IPS DF 6.9 (cell line): ENCODE measurements at regions not wholly inside any gene's neighbourhood (a gene's known extent, or its start where the extent isn't known, plus 50 kb on each side); places are given as distances from the start of the nearest gene placed in this dataset.

ENCODE experiments used
- DNase-seq: peaks from one replicate; pipeline ENCODE4 v3.0.0-alpha.2; 2013; ENCODE audit warnings: low read depth, low spot score
- H3K27ac ChIP-seq: one replicate; pipeline ENCODE4 v1.5.1; 2013; ENCODE audit warnings: low read length, control low read depth
- H3K27me3 ChIP-seq: 2 replicates; pipeline ENCODE4 v1.6.1; 2013; ENCODE audit warnings: mild to moderate bottlenecking, low read length; ENCODE audit not compliant: control insufficient read depth, insufficient read depth
- H3K36me3 ChIP-seq: 2 replicates; pipeline ENCODE4 v1.6.1; 2013; ENCODE audit warnings: low read length; ENCODE audit not compliant: control insufficient read depth, insufficient read depth
- H3K4me1 ChIP-seq: 2 replicates; pipeline ENCODE4 v1.6.1; 2013; ENCODE audit warnings: low read length; ENCODE audit not compliant: control insufficient read depth, insufficient read depth
- H3K4me3 ChIP-seq: 2 replicates; pipeline ENCODE4 v1.5.1; 2013; ENCODE audit warnings: mild to moderate bottlenecking, low read length
- H3K9me3 ChIP-seq: 2 replicates; pipeline ENCODE4 v1.6.1; 2013; ENCODE audit warnings: low read length, inconsistent platforms; ENCODE audit not compliant: control insufficient read depth, insufficient read depth
- WGBS: extraction: QIAGEN DNeasy Blood & Tissue Kit; methylation state at CpG from one replicate; pipeline ENCODE4 v1.1.7; 2013; ENCODE audit warnings: mixed read lengths, missing lambda C conversion rate; ENCODE audit not compliant: insufficient read length, insufficient coverage; 5-methylcytosine and 5-hydroxymethylcytosine counted together

GRCh38 chr13:76772241-76772640 lies 114.0 kb downstream of the KCTD12 start:
- H3K4me1 ChIP-seq: no peaks in the 10 kb centered on the region
- no CpG with 5 or more reads among the region's 1 CpG for WGBS
- H3K27ac ChIP-seq: no peak overlapping the region
- H3K4me3 ChIP-seq: no peak overlapping the region
- H3K9me3 ChIP-seq: no peaks in the 10 kb centered on the region
- H3K27me3 ChIP-seq: no peaks in the 10 kb centered on the region
- no peak for DNase-seq
- no peaks in the 10 kb centered on the region for H3K36me3 ChIP-seq

GRCh38 chr13:76769271-76769791 lies 116.9 kb downstream of the KCTD12 start:
- no peak for DNase-seq
- Histone ChIP-seq H3K36me3 (no peaks in the 10 kb centered on the region), H3K4me3 (no peak overlapping the region), H3K4me1 (no peaks in the 10 kb centered on the region), H3K27ac (no peak overlapping the region), H3K27me3 (no peaks in the 10 kb centered on the region), H3K9me3 (no peaks in the 10 kb centered on the region)
- WGBS: no CpG with 5 or more reads among the region's 4 CpGs

DNA sequence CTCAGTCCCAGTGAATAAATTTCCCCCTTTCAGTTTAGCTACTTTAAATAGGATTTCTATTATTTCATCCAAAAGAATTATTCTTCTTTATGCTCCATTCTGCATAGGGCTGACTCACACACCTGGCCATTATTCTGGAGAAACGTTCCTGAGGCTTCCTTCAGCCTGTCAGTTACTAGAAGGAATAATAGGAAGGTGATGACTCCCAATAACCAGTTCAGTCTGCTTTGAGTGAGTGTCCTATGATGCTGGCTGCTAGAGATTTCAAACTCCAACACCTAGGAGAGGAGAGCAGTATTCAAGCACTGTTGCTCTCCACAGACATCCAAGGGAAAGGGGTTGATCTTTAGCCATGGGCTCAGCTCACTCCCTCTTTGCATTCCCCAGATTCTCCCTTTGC lies 117.8 kb downstream of the KCTD12 start:
- Histone ChIP-seq H3K36me3 (no peaks in the 10 kb centered on the region), H3K4me1 (no peaks in the 10 kb centered on the region), H3K27me3 (no peaks in the 10 kb centered on the region), H3K9me3 (no peaks in the 10 kb centered on the region), H3K27ac (no peak overlapping the region), H3K4me3 (no peak overlapping the region)
- no CpG with 5 or more reads among the region's 1 CpG for WGBS
- no peak for DNase-seq

DNA sequence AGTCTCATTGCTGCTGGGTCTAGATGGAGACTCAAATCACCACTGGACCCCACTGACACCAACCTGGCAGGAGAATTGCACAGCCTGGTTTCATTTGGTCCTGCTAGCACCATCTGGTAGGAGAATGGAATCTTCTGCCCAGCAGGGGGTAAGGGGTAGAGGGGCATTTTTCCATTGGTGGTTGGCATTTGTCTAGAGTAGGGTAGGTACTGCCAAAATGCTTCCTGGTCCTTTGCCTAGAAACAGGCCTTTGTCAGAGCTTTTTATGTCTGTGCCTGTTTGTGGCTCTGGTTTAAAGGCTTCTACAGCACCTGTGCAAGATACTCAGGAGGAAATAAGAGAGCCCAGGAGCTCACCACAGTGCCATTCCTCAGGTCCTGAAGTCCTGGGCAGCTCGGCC lies 121.3 kb downstream of the KCTD12 start:
- Histone ChIP-seq H3K27me3 (no peaks in the 10 kb centered on the region), H3K4me1 (peaks cover 2% of the 10 kb centered on the region; the same call in 1 of the 2 replicates), H3K36me3 (no peaks in the 10 kb centered on the region), H3K27ac (no peak overlapping the region), H3K9me3 (no peaks in the 10 kb centered on the region), H3K4me3 (no peak overlapping the region)
- no CpG with 5 or more reads among the region's 1 CpG for WGBS
- no peak for DNase-seq

- Histone ChIP-seq H3K9me3 (no peaks in the 10 kb centered on the region), H3K36me3 (no peaks in the 10 kb centered on the region), H3K4me1 (peaks cover 2% of the 10 kb centered on the region; the same call in 1 of the 2 replicates), H3K27me3 (no peaks in the 10 kb centered on the region), H3K27ac (no peak overlapping the region), H3K4me3 (no peak overlapping the region)
- no CpG with 5 or more reads among the region's 1 CpG for WGBS
- DNase-seq: no peak
Measured at GRCh38 chr13:76764429-76764828, 121.8 kb downstream of the KCTD12 start.

DNA sequence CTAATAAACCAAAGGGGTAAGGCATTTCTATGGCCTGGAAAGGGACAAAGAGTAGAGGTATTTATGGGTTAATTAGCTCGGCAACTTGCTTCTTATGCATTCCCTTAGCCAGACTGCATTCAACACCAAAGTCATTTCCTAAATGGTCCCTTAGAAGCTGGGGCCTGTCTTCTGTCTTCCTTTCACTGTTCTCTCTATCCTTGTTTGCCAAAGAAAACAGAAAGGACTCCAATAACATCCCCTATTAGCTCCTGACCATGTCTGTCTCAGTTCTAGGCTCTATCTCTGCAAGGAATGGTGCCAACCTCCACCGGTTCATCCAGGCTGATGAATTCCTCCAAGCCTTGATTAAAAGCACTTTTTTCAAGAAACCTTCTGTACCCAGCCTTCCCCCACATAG lies 123.5 kb downstream of the KCTD12 start:
- H3K4me3 ChIP-seq: no peak overlapping the region
- no peaks in the 10 kb centered on the region for H3K27me3 ChIP-seq
- no CpG with 5 or more reads among the region's 2 CpGs for WGBS
- H3K9me3 ChIP-seq: no peaks in the 10 kb centered on the region
- no peak overlapping the region for H3K27ac ChIP-seq
- no peak for DNase-seq
- peaks cover 2% of the 10 kb centered on the region; the same call in 1 of the 2 replicates for H3K4me1 ChIP-seq
- no peaks in the 10 kb centered on the region for H3K36me3 ChIP-seq

DNA sequence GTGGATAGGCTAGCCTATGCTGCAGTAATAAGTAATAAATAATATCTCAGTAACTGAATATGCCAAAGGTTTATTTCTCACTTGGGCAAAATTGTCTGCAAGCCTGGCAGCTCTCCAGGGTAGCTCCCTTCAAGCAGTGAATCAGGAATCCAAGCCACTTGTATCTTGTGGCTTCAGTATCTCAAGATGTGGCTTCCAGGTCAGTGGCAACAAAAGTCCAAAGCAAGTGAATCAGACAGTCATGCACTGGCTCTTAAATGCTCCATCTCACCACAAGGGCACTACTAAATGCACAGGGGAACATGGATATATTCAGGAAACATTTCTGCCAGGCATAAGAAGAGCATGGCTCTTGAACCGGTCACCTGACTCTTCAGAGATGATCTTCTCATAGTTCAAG lies 126.3 kb downstream of the KCTD12 start:
- H3K4me3 ChIP-seq: no peak overlapping the region
- no CpG with 5 or more reads among the region's 1 CpG for WGBS
- H3K27ac ChIP-seq: no peak overlapping the region
- no peak for DNase-seq
- no peaks in the 10 kb centered on the region for H3K27me3 ChIP-seq
- H3K36me3 ChIP-seq: no peaks in the 10 kb centered on the region
- no peaks in the 10 kb centered on the region for H3K9me3 ChIP-seq
- H3K4me1 ChIP-seq: peaks cover 2% of the 10 kb centered on the region; the same call in 1 of the 2 replicates

DNA sequence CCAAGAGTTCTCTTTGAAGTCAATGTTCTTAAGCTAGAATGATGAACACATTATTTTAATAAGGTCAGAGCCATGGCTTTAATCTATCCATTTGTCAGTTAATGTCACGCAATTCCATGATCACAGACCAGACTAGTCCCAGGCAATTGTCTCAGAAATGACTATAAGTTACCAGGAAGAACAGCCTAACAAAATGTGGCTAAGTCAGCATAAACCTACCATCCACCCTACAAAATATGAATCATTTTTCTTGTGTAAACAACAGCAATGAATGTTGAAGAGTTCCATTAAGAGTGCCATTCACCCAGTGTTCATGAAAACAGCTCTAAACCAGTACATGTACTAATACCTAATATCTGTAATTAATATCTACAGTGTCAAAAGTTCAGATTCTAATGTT lies 127.5 kb downstream of the KCTD12 start:
- Histone ChIP-seq H3K36me3 (no peaks in the 10 kb centered on the region), H3K4me3 (no peak overlapping the region), H3K27me3 (no peaks in the 10 kb centered on the region), H3K4me1 (peaks cover 2% of the 10 kb centered on the region; the same call in 1 of the 2 replicates), H3K9me3 (no peaks in the 10 kb centered on the region), H3K27ac (no peak overlapping the region)
- no peak for DNase-seq
- no CpG with 5 or more reads among the region's 1 CpG for WGBS

DNA sequence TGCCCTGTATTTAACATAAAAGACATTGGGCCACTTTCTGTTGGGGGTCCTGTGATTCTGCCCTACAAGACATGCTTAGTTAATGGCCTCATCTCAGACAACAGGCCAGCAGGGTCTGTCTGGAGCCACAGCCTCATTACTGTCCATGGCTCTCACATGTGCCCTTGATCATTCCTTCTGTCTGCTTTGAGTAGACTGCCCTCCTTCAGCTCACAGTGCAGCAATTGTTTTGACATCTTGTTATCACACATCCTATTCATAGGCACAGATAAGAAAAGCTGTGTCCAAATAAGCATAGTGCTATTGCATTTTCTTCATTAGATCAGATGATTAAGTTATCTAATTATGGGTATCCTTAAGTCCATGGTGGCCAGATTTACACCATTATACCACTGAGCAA lies 127.9 kb downstream of the KCTD12 start:
- H3K36me3 ChIP-seq: no peaks in the 10 kb centered on the region
- no peaks in the 10 kb centered on the region for H3K9me3 ChIP-seq
- H3K4me3 ChIP-seq: no peak overlapping the region
- no peak for DNase-seq
- peaks cover 2% of the 10 kb centered on the region; the same call in 1 of the 2 replicates for H3K4me1 ChIP-seq
- no peaks in the 10 kb centered on the region for H3K27me3 ChIP-seq
- no peak overlapping the region for H3K27ac ChIP-seq

- Histone ChIP-seq H3K9me3 (no peaks in the 10 kb centered on the region), H3K36me3 (no peaks in the 10 kb centered on the region), H3K27ac (no peak overlapping the region), H3K27me3 (no peaks in the 10 kb centered on the region), H3K4me3 (no peak overlapping the region), H3K4me1 (no peaks in the 10 kb centered on the region)
- no CpG with 5 or more reads among the region's 2 CpGs for WGBS
- DNase-seq: no peak
Measured at GRCh38 chr13:76756451-76756850, 129.8 kb downstream of the KCTD12 start.

- DNase-seq: no peak
- no peaks in the 10 kb centered on the region for H3K9me3 ChIP-seq
- H3K36me3 ChIP-seq: no peaks in the 10 kb centered on the region
- WGBS: no CpG with 5 or more reads among the region's 4 CpGs
- H3K4me1 ChIP-seq: no peaks in the 10 kb centered on the region
- H3K27ac ChIP-seq: no peak overlapping the region
- no peaks in the 10 kb centered on the region for H3K27me3 ChIP-seq
- H3K4me3 ChIP-seq: no peak overlapping the region
Measured at GRCh38 chr13:76754414-76754813, 131.8 kb downstream of the KCTD12 start.
